ENCODE measurements at regions not wholly inside any gene's neighbourhood (a gene's known extent, or its start where the extent isn't known, plus 50 kb on each side); places are given as distances from the start of the nearest gene placed in this dataset.

DNA sequence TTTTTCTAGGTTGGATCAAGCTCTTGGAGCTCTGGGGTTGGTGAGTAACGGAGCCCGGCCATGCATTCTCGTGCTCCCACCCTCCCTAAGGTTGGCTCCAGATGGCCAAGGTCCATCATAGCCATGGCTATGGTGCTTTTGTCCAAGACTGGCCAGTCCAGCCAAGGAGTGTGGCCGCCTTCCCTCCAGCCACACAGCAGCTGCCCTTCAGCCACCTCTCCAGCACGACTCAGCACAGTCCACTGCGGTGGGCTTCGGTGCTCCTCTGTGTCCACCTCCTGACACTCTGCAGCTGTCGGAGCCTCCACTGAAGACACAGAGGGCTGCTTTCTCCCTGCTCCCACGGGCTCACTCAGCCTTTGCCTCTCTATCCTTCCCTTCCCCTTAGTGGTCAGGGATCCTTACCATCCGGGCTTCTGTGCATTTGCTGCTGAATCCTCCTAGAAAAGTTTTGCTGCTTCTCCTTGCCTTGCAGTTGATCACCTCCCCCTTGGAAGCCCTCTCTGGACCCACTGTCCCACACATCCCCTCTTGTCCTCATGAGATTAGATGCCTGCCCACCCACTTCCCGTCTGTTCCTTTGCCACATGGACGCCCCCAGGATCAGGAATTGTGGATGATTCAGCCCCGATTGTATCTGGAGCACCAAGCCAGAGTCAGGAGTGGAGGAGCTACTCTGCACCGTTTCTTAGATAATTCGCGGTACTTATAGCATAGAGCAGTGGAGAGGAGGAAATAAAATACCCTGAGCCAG is 177.1 kb upstream of the COPS8 start (continued):
- TF ChIP-seq YY1 (IDR thresholded peaks at IDR 0.05; ENCODE audit: low read depth) (no peak), SIN3A (IDR thresholded peaks at IDR 0.05; ENCODE audit: borderline replicate concordance, low read depth, low read length) (no peak)

DNA sequence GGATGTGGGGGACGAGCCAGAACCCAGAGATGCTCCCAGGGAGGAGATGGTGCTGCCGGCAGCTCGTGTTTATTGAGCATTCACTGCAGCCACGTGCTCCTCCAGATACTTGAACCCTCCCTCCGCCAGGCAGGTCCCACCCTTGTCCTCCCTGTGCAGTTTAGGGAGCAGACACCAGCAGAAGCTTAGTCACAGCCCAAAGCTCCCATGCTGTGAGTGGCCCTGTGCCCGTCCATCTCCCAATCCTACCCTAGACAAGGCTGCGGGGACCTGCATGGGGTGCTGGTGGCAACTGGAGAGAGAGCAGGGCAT is 176.5 kb upstream of the COPS8 start:
- 41% methylated on average over 3 of the region's 7 CpGs for WGBS (ENCODE audit: low lambda C conversion rate)
- TF ChIP-seq NRF1 (IDR thresholded peaks at IDR 0.05; ENCODE audit: low read depth, low read length) = no peak
- TF ChIP-seq CHD2 (IDR thresholded peaks at IDR 0.05; ENCODE audit: low read length, partially characterized antibody) = no peak
- no peak for TF ChIP-seq GATA2 (CRISPR knock-in tag; IDR thresholded peaks at IDR 0.05)
- TF ChIP-seq, protein P1, sequence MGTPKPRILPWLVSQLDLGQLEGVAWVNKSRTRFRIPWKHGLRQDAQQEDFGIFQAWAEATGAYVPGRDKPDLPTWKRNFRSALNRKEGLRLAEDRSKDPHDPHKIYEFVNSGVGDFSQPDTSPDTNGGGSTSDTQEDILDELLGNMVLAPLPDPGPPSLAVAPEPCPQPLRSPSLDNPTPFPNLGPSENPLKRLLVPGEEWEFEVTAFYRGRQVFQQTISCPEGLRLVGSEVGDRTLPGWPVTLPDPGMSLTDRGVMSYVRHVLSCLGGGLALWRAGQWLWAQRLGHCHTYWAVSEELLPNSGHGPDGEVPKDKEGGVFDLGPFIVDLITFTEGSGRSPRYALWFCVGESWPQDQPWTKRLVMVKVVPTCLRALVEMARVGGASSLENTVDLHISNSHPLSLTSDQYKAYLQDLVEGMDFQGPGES (IDR thresholded peaks at IDR 0.05; ENCODE audit: low read depth, low read length) = no peak
- no peak for TF ChIP-seq GABPA (IDR thresholded peaks at IDR 0.05; ENCODE audit: low read depth)
- no peak for TF ChIP-seq FOSL2 (IDR thresholded peaks at IDR 0.05; ENCODE audit: borderline replicate concordance, low read depth)
- TF ChIP-seq, protein P2, sequence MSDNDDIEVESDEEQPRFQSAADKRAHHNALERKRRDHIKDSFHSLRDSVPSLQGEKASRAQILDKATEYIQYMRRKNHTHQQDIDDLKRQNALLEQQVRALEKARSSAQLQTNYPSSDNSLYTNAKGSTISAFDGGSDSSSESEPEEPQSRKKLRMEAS (IDR thresholded peaks at IDR 0.05; ENCODE audit: low read depth) = no peak
- TF ChIP-seq, protein P3, sequence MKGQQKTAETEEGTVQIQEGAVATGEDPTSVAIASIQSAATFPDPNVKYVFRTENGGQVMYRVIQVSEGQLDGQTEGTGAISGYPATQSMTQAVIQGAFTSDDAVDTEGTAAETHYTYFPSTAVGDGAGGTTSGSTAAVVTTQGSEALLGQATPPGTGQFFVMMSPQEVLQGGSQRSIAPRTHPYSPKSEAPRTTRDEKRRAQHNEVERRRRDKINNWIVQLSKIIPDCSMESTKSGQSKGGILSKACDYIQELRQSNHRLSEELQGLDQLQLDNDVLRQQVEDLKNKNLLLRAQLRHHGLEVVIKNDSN (IDR thresholded peaks at IDR 0.05; ENCODE audit: borderline replicate concordance, low read depth) = no peak
- no peak for TF ChIP-seq NFIC (IDR thresholded peaks at IDR 0.05; ENCODE audit: borderline replicate concordance)
- TF ChIP-seq, protein P4, sequence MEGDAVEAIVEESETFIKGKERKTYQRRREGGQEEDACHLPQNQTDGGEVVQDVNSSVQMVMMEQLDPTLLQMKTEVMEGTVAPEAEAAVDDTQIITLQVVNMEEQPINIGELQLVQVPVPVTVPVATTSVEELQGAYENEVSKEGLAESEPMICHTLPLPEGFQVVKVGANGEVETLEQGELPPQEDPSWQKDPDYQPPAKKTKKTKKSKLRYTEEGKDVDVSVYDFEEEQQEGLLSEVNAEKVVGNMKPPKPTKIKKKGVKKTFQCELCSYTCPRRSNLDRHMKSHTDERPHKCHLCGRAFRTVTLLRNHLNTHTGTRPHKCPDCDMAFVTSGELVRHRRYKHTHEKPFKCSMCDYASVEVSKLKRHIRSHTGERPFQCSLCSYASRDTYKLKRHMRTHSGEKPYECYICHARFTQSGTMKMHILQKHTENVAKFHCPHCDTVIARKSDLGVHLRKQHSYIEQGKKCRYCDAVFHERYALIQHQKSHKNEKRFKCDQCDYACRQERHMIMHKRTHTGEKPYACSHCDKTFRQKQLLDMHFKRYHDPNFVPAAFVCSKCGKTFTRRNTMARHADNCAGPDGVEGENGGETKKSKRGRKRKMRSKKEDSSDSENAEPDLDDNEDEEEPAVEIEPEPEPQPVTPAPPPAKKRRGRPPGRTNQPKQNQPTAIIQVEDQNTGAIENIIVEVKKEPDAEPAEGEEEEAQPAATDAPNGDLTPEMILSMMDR (IDR thresholded peaks at IDR 0.05) = no peak
- no peak for TF ChIP-seq TEAD4 (IDR thresholded peaks at IDR 0.05; ENCODE audit: borderline replicate concordance, insufficient read depth)
- TF ChIP-seq SMC3 (IDR thresholded peaks at IDR 0.05; ENCODE audit: low read depth, low read length) = no peak
- TF ChIP-seq SIN3A (IDR thresholded peaks at IDR 0.05; ENCODE audit: borderline replicate concordance, low read depth, low read length) = no peak
- no peak for TF ChIP-seq JUND (IDR thresholded peaks at IDR 0.05)
- TF ChIP-seq, protein P5, sequence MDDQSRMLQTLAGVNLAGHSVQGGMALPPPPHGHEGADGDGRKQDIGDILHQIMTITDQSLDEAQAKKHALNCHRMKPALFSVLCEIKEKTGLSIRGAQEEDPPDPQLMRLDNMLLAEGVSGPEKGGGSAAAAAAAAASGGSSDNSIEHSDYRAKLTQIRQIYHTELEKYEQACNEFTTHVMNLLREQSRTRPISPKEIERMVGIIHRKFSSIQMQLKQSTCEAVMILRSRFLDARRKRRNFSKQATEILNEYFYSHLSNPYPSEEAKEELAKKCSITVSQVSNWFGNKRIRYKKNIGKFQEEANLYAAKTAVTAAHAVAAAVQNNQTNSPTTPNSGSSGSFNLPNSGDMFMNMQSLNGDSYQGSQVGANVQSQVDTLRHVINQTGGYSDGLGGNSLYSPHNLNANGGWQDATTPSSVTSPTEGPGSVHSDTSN (IDR thresholded peaks at IDR 0.05) = no peak
- H3K27ac ChIP-seq (ENCODE audit: low read depth in 2 of 2, low read length in 1 of 2) = no peak overlapping the region
- no peak overlapping the region for H2AFZ ChIP-seq (ENCODE audit: low read depth)
- H3K9me3 ChIP-seq = no peaks in the 10 kb centered on the region
- H3K79me2 ChIP-seq (ENCODE audit: insufficient read depth) = no peaks in the 10 kb centered on the region
- H3K9ac ChIP-seq = no peak overlapping the region
- H3K9me2 ChIP-seq = no peaks in the 10 kb centered on the region
- H3K27me3 ChIP-seq (ENCODE audit: insufficient read depth) = peaks cover 11% of the 10 kb centered on the region; the same call in 1 of the 2 replicates
- POLR2A ChIA-PET = no interaction called here
- no peaks in the 10 kb centered on the region for H3F3A ChIP-seq (replicated peaks; ENCODE audit: insufficient read depth)
- H4K20me1 ChIP-seq (ENCODE audit: insufficient read depth) = no peaks in the 10 kb centered on the region
- no peak for DNase-seq
- H3K36me3 ChIP-seq (replicated peaks in 1 of 2; ENCODE audit: control insufficient read depth in 1 of 2, insufficient read depth in 2 of 2, low read length in 1 of 2) = no peaks in the 10 kb centered on the region
- no peak overlapping the region for H3K4me3 ChIP-seq (ENCODE audit: low read depth in 2 of 2, low read length in 1 of 2)
- H3K4me1 ChIP-seq (ENCODE audit: control insufficient read depth in 1 of 2, insufficient read depth in 2 of 2, low read depth in 1 of 2, low read length in 1 of 2) = peaks cover 0 to 8% of the 10 kb centered on the region in 2 experiments; a peak in 1 of 4 replicates
- no peak overlapping the region for H3K4me2 ChIP-seq
- CTCF ChIA-PET = no interaction called here
